ENCODE measurements at regions not wholly inside any gene's neighbourhood (a gene's known extent, or its start where the extent isn't known, plus 50 kb on each side); places are given as distances from the start of the nearest gene placed in this dataset.
"Not testable (repeated sequence)": the region's sequence is repeated elsewhere in the genome, so short reads cannot be mapped to it uniquely, and the experiment has no call there.

- intact Hi-C loops (cut with DNase I) = no loop called here
- ATAC-seq (no peak), DNase-seq (ENCODE audit: missing footprints) (no peak)
Observed at GRCh38 chr20:52017669-52018317, 173.8 kb downstream of the ZFP64 start.

GRCh38 chr20:52016022-52016421 is 175.6 kb downstream of the ZFP64 start:
- DNase-seq (ENCODE audit: missing footprints) = no peak
- ATAC-seq = no peak

GRCh38 chr20:52015155-52015554 is 176.4 kb downstream of the ZFP64 start:
- intact Hi-C loops (cut with DNase I) = no loop called here
- no peak for DNase-seq (ENCODE audit: missing footprints)
- ATAC-seq = no peak

More at GRCh38 chr20:52016022-52016421, 175.6 kb downstream of the ZFP64 start:
- intact Hi-C loops (cut with DNase I) = no loop called here

- DNase-seq (ENCODE audit: missing footprints) = no peak
- intact Hi-C loops (cut with DNase I) = no loop called here
- no peak for ATAC-seq
Observed at GRCh38 chr20:52012079-52012478, 179.5 kb downstream of the ZFP64 start.

GRCh38 chr20:52011093-52011492 is 180.5 kb downstream of the ZFP64 start:
- no peak for ATAC-seq
- DNase-seq (ENCODE audit: missing footprints) = no peak
- intact Hi-C loops (cut with DNase I) = no loop called here

GRCh38 chr20:52010541-52010940 is 181.0 kb downstream of the ZFP64 start:
- ATAC-seq = no peak
- intact Hi-C loops (cut with DNase I) = no loop called here
- no peak for DNase-seq (ENCODE audit: missing footprints)

- ATAC-seq = no peak
- intact Hi-C loops (cut with DNase I) = no loop called here
- no peak for DNase-seq (ENCODE audit: missing footprints)
Observed at GRCh38 chr20:52008874-52009273, 182.7 kb downstream of the ZFP64 start.

- DNase-seq (ENCODE audit: missing footprints) (no peak), ATAC-seq (peak; percentile 60)
- intact Hi-C loops (cut with DNase I) = no loop called here
Observed at GRCh38 chr20:52004715-52005114, 186.9 kb downstream of the ZFP64 start.

GRCh38 chr20:52004018-52004417 is 187.6 kb downstream of the ZFP64 start:
- DNase-seq (ENCODE audit: missing footprints) (no peak), ATAC-seq (no peak)
- intact Hi-C loops (cut with DNase I) = no loop called here

GRCh38 chr20:52003415-52003814 is 188.2 kb downstream of the ZFP64 start:
- DNase-seq (ENCODE audit: missing footprints) = no peak
- ATAC-seq = no peak
- intact Hi-C loops (cut with DNase I) = no loop called here

GRCh38 chr20:52001999-52002666 is 189.4 kb downstream of the ZFP64 start:
- ATAC-seq = no peak
- intact Hi-C loops (cut with DNase I) = no loop called here

GRCh38 chr20:51997281-51997936 is 194.2 kb downstream of the ZFP64 start:
- intact Hi-C loops (cut with DNase I); ATAC-seq: not testable (repeated sequence)

More at GRCh38 chr20:52001999-52002666, 189.4 kb downstream of the ZFP64 start:
- DNase-seq (ENCODE audit: missing footprints) = no peak

GRCh38 chr20:51995551-51995951 is 193.2 kb upstream of the SALL4 start:
- ATAC-seq (no peak), DNase-seq (ENCODE audit: missing footprints) (no peak)
- intact Hi-C loops (cut with DNase I) = no loop called here

More at GRCh38 chr20:51997281-51997936, 194.2 kb downstream of the ZFP64 start:
- not testable (repeated sequence) for DNase-seq (ENCODE audit: missing footprints)

- intact Hi-C loops (cut with DNase I) = no loop called here
- DNase-seq (ENCODE audit: missing footprints) = no peak
- no peak for ATAC-seq
Observed at GRCh38 chr20:51994751-51995417, 192.6 kb upstream of the SALL4 start.

GRCh38 chr20:51987812-51988211 is 185.5 kb upstream of the SALL4 start:
- intact Hi-C loops (cut with DNase I) = no loop called here
- DNase-seq (ENCODE audit: missing footprints) = no peak
- no peak for ATAC-seq

GRCh38 chr20:51985013-51985415 is 182.7 kb upstream of the SALL4 start:
- ATAC-seq = peak; percentile 86
- no peak for DNase-seq (ENCODE audit: missing footprints)
- intact Hi-C loops (cut with DNase I) = no loop called here

GRCh38 chr20:51980277-51980676 is 178.0 kb upstream of the SALL4 start:
- DNase-seq (ENCODE audit: missing footprints) = no peak
- ATAC-seq = no peak
- intact Hi-C loops (cut with DNase I) = no loop called here

- DNase-seq (ENCODE audit: missing footprints) (no peak), ATAC-seq (no peak)
- intact Hi-C loops (cut with DNase I) = no loop called here
Observed at GRCh38 chr20:51979226-51979625, 176.9 kb upstream of the SALL4 start.

- intact Hi-C loops (cut with DNase I) = no loop called here
- DNase-seq (ENCODE audit: missing footprints) (no peak), ATAC-seq (no peak)
Observed at GRCh38 chr20:51978070-51978501, 175.8 kb upstream of the SALL4 start.
